GM20000 (cell line): ENCODE measurements at regions not wholly inside any gene's neighbourhood (a gene's known extent, or its start where the extent isn't known, plus 50 kb on each side); places are given as distances from the start of the nearest gene placed in this dataset.
"Not testable (repeated sequence)": the region's sequence is repeated elsewhere in the genome, so short reads cannot be mapped to it uniquely, and the experiment has no call there.

ENCODE experiments used
- DNase-seq: peaks from one replicate; pipeline ENCODE4 v3.0.0; 2012; ENCODE audit warnings: low spot score
- CTCF ChIP-seq: IDR thresholded peaks from 2 replicates; pipeline ENCODE4 v1.5.1; 2012; ENCODE audit warnings: mild to moderate bottlenecking, control low read depth; ENCODE audit errors: extremely low read depth, missing control alignments

- no peak for DNase-seq
- no peak for TF ChIP-seq CTCF
Measured at GRCh38 chr4:62455871-62456270, 1255.7 kb downstream of the ADGRL3 start.

- no peak for DNase-seq
- no peak for TF ChIP-seq CTCF
Measured at GRCh38 chr4:62454535-62454934, 1254.4 kb downstream of the ADGRL3 start.

- TF ChIP-seq CTCF: no peak
- DNase-seq: peak; percentile 5
Measured at GRCh38 chr4:62450740-62451139, 1250.6 kb downstream of the ADGRL3 start.

GRCh38 chr4:62449538-62449937 is 1249.4 kb downstream of the ADGRL3 start:
- TF ChIP-seq CTCF: no peak
- DNase-seq: no peak

GRCh38 chr4:62448911-62449310 is 1248.8 kb downstream of the ADGRL3 start:
- no peak for TF ChIP-seq CTCF
- no peak for DNase-seq

- DNase-seq: no peak
- no peak for TF ChIP-seq CTCF
Measured at GRCh38 chr4:62439051-62439450, 1238.9 kb downstream of the ADGRL3 start.

- no peak for TF ChIP-seq CTCF
- DNase-seq: no peak
Measured at GRCh38 chr4:62434921-62435320, 1234.8 kb downstream of the ADGRL3 start.

- not testable (repeated sequence) for DNase-seq
Measured at GRCh38 chr4:62431513-62432231, 1231.5 kb downstream of the ADGRL3 start.
